HAP-1 (cell line): ENCODE measurements at regions not wholly inside any gene's neighbourhood (a gene's known extent, or its start where the extent isn't known, plus 50 kb on each side); places are given as distances from the start of the nearest gene placed in this dataset.
"Not testable (repeated sequence)": the region's sequence is repeated elsewhere in the genome, so short reads cannot be mapped to it uniquely, and the experiment has no call there.

Experiments used
- DNase-seq, 2 experiments: peaks; one replicate each; pipeline ENCODE4 v3.0.0-alpha.2; 2016 to 2020; ENCODE audit warnings: low spot score in 2 of 2
- H3K27me3 ChIP-seq: fragments of 250-450 bp; sonication (Bioruptor Pico); 2 replicates; pipeline ENCODE4 v1.5.1; 2020; ENCODE audit warnings: low read depth, mild to moderate bottlenecking, moderate library complexity
- H3K36me3 ChIP-seq: fragments of 250-450 bp; sonication (Bioruptor Pico); replicated peaks from 2 replicates; pipeline ENCODE4 v1.5.1; 2020; ENCODE audit warnings: mild to moderate bottlenecking
- H3K4me1 ChIP-seq: fragments of 250-450 bp; sonication (Bioruptor Pico); 2 replicates; pipeline ENCODE4 v1.5.1; 2020; ENCODE audit warnings: mild to moderate bottlenecking
- H3K4me3 ChIP-seq: fragments of 250-450 bp; sonication (Bioruptor Pico); 2 replicates; pipeline ENCODE4 v1.5.1; 2020; ENCODE audit warnings: mild to moderate bottlenecking, moderate library complexity
- H3K9me3 ChIP-seq: fragments of 250-450 bp; sonication (Bioruptor Pico); 2 replicates; pipeline ENCODE4 v1.5.1; 2020; ENCODE audit warnings: mild to moderate bottlenecking, moderate library complexity
- in situ Hi-C: fragments of 300-500 bp; cut with MboI; formaldehyde crosslinking; loops from 3 replicates; pipeline ENCODE4 v1.14.3; 2020; ENCODE audit warnings: low sequenced_read_pairs, inconsistent platforms, mixed read lengths

DNA sequence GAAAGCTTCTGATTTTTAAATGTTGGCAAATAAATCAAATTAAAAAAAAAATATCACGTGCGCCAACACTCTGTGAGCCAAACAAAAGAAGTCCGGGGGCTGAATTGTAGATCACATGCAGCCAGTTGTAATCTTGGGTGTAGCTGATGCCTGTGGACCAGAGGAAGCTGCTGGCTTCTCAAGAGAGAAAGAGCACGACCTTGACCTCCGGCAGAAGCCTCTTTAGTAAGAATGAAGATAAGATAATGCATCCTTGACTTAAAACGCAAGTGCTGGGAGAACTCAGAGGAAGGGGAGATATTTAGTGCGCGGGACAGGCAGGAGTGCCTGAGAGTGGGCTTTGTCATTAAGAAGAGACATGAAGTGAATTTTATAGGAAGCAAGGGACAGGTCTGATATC, 162.8 kb upstream of the TBX3 start:
- H3K36me3 ChIP-seq = no peaks in the 10 kb centered on the region
- no peaks in the 10 kb centered on the region for H3K27me3 ChIP-seq
- no peaks in the 10 kb centered on the region for H3K4me1 ChIP-seq
- no peak overlapping the region for H3K4me3 ChIP-seq
- no peaks in the 10 kb centered on the region for H3K9me3 ChIP-seq
- no peak for DNase-seq
- in situ Hi-C loops = no loop called here

GRCh38 chr12:114841557-114842251, 157.7 kb upstream of the TBX3 start:
- DNase-seq = no peak
- no peaks in the 10 kb centered on the region for H3K36me3 ChIP-seq
- no peaks in the 10 kb centered on the region for H3K4me1 ChIP-seq
- H3K27me3 ChIP-seq = no peaks in the 10 kb centered on the region
- in situ Hi-C loops = no loop called here
- no peaks in the 10 kb centered on the region for H3K9me3 ChIP-seq
- H3K4me3 ChIP-seq = no peak overlapping the region

DNA sequence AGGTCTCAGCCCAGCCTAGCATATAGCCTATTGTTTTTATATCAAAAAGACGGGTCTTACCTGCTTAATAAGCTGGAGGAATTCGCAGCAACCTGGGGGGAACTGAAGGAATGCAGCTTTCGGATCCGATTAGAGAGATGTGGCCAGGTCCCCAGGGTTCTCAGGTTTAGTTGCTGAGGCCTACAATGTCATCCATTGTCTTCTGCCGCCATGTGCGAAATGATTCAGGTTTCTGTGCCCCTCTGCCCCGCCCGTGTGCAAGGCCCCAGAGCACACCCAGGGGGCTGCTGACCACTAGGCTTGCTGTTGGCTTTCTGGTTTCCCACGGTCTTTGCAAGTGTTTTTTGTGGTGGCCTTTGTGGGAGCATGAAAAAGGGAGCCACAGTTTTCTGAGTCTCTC, 154.5 kb upstream of the TBX3 start:
- Histone ChIP-seq H3K9me3 (no peaks in the 10 kb centered on the region), H3K4me1 (no peaks in the 10 kb centered on the region), H3K36me3 (no peaks in the 10 kb centered on the region), H3K4me3 (no peak overlapping the region), H3K27me3 (no peaks in the 10 kb centered on the region)
- in situ Hi-C loops = no loop called here
- DNase-seq = no peak

- no peak for DNase-seq
- in situ Hi-C loops = no loop called here
- H3K4me3 ChIP-seq = no peak overlapping the region
- H3K27me3 ChIP-seq = no peaks in the 10 kb centered on the region
- no peaks in the 10 kb centered on the region for H3K4me1 ChIP-seq
- H3K9me3 ChIP-seq = no peaks in the 10 kb centered on the region
- no peaks in the 10 kb centered on the region for H3K36me3 ChIP-seq
Observed at GRCh38 chr12:114836609-114837008, 152.6 kb upstream of the TBX3 start.

DNA sequence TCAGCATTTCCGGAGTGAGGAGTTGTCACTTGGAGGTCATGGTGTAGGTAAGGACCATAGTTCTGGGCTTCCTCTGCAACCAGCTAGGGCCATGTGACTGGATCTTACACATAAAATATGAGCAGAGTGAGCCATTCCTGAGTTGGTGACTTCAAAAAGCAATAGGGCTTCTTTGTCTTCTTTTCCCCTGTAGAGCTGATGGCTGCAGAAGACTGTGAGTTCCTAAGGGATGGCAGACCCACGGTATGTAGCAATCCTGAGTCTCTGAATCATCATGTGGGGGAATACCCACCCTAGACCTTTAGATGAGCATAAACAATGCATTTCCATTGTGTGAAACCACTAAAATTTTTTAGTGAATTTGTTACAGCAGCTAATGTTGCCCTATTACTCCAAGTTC, 151.1 kb upstream of the TBX3 start:
- no peaks in the 10 kb centered on the region for H3K36me3 ChIP-seq
- no peak for DNase-seq
- in situ Hi-C loops = no loop called here
- H3K4me3 ChIP-seq = no peak overlapping the region
- no peaks in the 10 kb centered on the region for H3K27me3 ChIP-seq
- H3K9me3 ChIP-seq = no peaks in the 10 kb centered on the region
- H3K4me1 ChIP-seq = no peaks in the 10 kb centered on the region

- Histone ChIP-seq H3K27me3 (no peaks in the 10 kb centered on the region), H3K4me3 (no peak overlapping the region), H3K36me3 (no peaks in the 10 kb centered on the region), H3K4me1 (no peaks in the 10 kb centered on the region), H3K9me3 (no peaks in the 10 kb centered on the region)
- in situ Hi-C loops = no loop called here
- DNase-seq = no peak
Observed at GRCh38 chr12:114834621-114835020, 150.6 kb upstream of the TBX3 start.

DNA sequence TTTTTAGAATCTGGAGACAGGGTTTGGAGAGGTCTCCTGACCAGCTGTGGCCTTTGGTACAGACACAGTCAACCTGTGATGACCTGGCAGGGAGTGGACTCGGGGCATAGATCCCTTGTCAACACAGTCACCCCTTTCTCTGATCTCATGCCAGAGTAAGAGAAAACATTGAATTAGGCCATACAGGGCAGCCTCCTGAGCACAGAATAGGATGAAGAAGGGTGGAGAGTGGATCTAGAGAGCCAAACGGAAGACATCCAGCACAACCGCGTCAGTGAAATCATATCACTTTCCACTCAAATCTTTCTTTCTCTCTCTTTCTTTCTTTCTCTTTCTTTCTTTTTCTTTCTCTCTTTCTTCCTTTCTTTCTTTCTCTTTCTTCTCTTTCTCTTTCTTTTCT, 145.9 kb upstream of the TBX3 start:
- no peak for DNase-seq
- Histone ChIP-seq H3K9me3 (no peaks in the 10 kb centered on the region), H3K27me3 (no peaks in the 10 kb centered on the region), H3K4me3 (no peak overlapping the region), H3K36me3 (no peaks in the 10 kb centered on the region), H3K4me1 (no peaks in the 10 kb centered on the region)
- in situ Hi-C loops = no loop called here

- in situ Hi-C loops = not testable (repeated sequence)
Observed at GRCh38 chr12:114829244-114829643, 145.3 kb upstream of the TBX3 start.

DNA sequence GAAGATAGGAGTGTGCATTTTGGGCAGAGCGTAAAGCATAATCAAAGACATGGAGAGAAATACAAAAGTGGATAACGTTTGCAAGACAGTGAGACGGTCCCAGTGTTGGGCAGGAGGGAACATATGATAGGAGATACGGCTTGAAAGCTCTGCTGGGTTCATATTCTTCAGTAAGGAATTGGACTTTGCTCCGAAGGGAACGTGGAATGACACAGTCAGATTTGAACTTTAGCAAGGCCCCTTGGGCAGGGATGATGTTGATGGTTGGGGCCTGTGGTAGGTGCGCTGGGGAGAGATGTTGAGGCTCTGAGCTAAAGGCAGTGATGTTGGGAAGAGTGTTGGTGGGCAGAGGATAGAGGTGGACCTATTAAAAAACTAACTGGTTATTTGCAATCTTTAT, 143.5 kb upstream of the TBX3 start:
- no peaks in the 10 kb centered on the region for H3K27me3 ChIP-seq
- in situ Hi-C loops = no loop called here
- no peaks in the 10 kb centered on the region for H3K4me1 ChIP-seq
- H3K9me3 ChIP-seq = no peaks in the 10 kb centered on the region
- H3K36me3 ChIP-seq = no peaks in the 10 kb centered on the region
- no peak overlapping the region for H3K4me3 ChIP-seq
- no peak for DNase-seq

More at GRCh38 chr12:114829244-114829643, 145.3 kb upstream of the TBX3 start:
- DNase-seq, H3K36me3 ChIP-seq, H3K27me3 ChIP-seq, H3K9me3 ChIP-seq, H3K4me3 ChIP-seq, H3K4me1 ChIP-seq: not testable (repeated sequence)

GRCh38 chr12:114826244-114826643, 142.3 kb upstream of the TBX3 start:
- no peaks in the 10 kb centered on the region for H3K4me1 ChIP-seq
- H3K27me3 ChIP-seq = no peaks in the 10 kb centered on the region
- no peaks in the 10 kb centered on the region for H3K9me3 ChIP-seq
- DNase-seq = no peak
- H3K4me3 ChIP-seq = no peak overlapping the region
- no peaks in the 10 kb centered on the region for H3K36me3 ChIP-seq
- in situ Hi-C loops = no loop called here

- no peaks in the 10 kb centered on the region for H3K9me3 ChIP-seq
- H3K4me3 ChIP-seq = no peak overlapping the region
- no peaks in the 10 kb centered on the region for H3K36me3 ChIP-seq
- no peak for DNase-seq
- H3K4me1 ChIP-seq = no peaks in the 10 kb centered on the region
- no peaks in the 10 kb centered on the region for H3K27me3 ChIP-seq
- in situ Hi-C loops = no loop called here
Observed at GRCh38 chr12:114823724-114824123, 139.7 kb upstream of the TBX3 start.

- Histone ChIP-seq H3K36me3 (no peaks in the 10 kb centered on the region), H3K9me3 (no peaks in the 10 kb centered on the region), H3K4me1 (no peaks in the 10 kb centered on the region), H3K4me3 (no peak overlapping the region), H3K27me3 (no peaks in the 10 kb centered on the region)
- in situ Hi-C loops = no loop called here
- DNase-seq = no peak
Observed at GRCh38 chr12:114821570-114821969, 137.6 kb upstream of the TBX3 start.

GRCh38 chr12:114820796-114821195, 136.8 kb upstream of the TBX3 start:
- in situ Hi-C loops = no loop called here
- Histone ChIP-seq H3K36me3 (no peaks in the 10 kb centered on the region), H3K9me3 (no peaks in the 10 kb centered on the region), H3K27me3 (no peaks in the 10 kb centered on the region), H3K4me3 (no peak overlapping the region), H3K4me1 (no peaks in the 10 kb centered on the region)
- DNase-seq = no peak

DNA sequence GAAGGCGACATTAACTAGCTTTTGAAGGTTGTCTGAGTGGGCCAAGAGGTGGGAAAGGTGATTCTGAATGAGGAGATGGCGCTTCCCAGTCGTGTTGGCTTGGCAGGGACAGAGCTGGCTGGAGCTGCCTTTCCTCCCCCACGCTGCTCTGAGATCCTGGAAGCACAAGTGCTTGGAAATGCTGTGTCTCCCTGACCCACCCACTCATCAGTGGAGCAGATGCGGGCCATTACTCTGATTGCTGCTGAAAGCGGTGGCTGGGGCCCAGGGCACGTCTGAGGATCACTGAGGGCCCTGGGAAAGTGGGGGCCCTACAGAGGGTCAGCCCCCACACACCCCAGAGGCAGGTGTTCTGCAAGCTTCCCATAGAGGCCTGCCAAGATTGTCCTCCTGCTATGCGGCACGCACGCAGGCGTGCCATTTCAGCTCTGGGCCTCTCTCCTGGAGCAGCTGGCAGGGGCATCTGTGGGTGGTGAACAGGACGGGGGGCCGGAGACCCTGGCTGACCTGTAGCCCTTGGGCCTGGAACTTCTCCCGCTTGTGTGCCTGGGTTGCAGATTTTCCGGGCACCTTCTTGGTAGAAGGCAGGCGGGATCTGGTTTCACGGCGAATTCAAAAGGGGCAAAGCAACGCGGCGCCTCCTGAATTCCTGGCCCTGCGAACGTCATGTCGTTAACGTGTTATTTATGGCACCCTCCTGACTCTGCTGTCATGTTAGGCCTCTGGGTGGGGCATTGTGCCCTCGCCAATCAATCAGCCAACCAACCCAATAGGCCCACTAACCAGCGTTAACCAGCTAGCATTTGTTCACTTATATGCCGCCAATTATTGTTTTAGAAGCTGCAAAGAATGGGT, 133.8 kb upstream of the TBX3 start:
- H3K27me3 ChIP-seq = no peaks in the 10 kb centered on the region
- in situ Hi-C loops = no loop called here
- H3K4me3 ChIP-seq = no peak overlapping the region
- H3K4me1 ChIP-seq = no peaks in the 10 kb centered on the region
- DNase-seq = no peak
- no peaks in the 10 kb centered on the region for H3K36me3 ChIP-seq
- H3K9me3 ChIP-seq = no peaks in the 10 kb centered on the region
